Uterus (tissue), 2 donors: ENCODE measurements at regions not wholly inside any gene's neighbourhood (a gene's known extent, or its start where the extent isn't known, plus 50 kb on each side); places are given as distances from the start of the nearest gene placed in this dataset.

Source experiments
- POLR2A ChIP-seq, 2 donors: fragments of 450-650 bp; IDR thresholded peaks; one replicate each; pipeline ENCODE4 v1.6.1; 2016; ENCODE audit warnings: antibody characterized with exemption in 2 of 2, mild to moderate bottlenecking in 1 of 2, moderate library complexity in 1 of 2
- TF ChIP-seq, protein P1 (sequence below), 4 experiments: fragments of 200-600 bp in 2 of 4; fragments of 450-650 bp in 2 of 4; sonication (generic) in 2 of 4; IDR thresholded peaks; one replicate each; pipeline ENCODE4 v1.5.1; 2016 to 2019; ENCODE audit warnings: antibody characterized with exemption in 4 of 4, mild to moderate bottlenecking in 2 of 4, moderate library complexity in 1 of 4

DNA sequence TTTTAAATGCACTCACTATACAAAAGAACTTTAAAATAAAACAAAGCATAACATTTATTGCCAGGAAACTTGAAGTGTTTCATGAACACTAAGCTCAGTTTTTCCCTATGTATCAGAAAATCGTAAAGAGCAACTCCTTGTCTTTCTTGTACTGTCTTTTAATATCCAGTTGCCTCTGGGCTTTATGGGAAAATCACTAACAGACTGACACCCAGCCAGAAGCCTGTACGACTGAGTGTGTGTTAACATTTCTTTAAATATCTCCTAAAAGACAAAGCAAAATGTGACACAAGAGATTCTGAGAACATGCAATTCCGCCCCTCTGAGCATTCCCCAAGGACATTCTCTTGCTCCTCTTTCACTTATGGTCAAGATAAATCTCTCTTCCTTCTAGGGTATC, 347.5 kb upstream of the DPYD start:
- TF ChIP-seq, protein P1, sequence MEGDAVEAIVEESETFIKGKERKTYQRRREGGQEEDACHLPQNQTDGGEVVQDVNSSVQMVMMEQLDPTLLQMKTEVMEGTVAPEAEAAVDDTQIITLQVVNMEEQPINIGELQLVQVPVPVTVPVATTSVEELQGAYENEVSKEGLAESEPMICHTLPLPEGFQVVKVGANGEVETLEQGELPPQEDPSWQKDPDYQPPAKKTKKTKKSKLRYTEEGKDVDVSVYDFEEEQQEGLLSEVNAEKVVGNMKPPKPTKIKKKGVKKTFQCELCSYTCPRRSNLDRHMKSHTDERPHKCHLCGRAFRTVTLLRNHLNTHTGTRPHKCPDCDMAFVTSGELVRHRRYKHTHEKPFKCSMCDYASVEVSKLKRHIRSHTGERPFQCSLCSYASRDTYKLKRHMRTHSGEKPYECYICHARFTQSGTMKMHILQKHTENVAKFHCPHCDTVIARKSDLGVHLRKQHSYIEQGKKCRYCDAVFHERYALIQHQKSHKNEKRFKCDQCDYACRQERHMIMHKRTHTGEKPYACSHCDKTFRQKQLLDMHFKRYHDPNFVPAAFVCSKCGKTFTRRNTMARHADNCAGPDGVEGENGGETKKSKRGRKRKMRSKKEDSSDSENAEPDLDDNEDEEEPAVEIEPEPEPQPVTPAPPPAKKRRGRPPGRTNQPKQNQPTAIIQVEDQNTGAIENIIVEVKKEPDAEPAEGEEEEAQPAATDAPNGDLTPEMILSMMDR (IDR thresholded peaks at IDR 0.05), result no peak
- TF ChIP-seq POLR2A (IDR thresholded peaks at IDR 0.05), result no peak
